Neural cell (in vitro differentiated cells): ENCODE measurements at regions not wholly inside any gene's neighbourhood (a gene's known extent, or its start where the extent isn't known, plus 50 kb on each side); places are given as distances from the start of the nearest gene placed in this dataset.

Experiments used
- H2AFZ ChIP-seq: fragments of 200-600, 300-800 bp; sonication (generic), shearing (Covaris generic); 2 replicates; pipeline ENCODE4 v1.6.0; 2014; ENCODE audit warnings: low read depth, mild to moderate bottlenecking, antibody characterized with exemption, low read length, moderate library complexity
- H3F3A ChIP-seq: fragments of 200-600 bp; shearing (Covaris generic); 2 replicates; pipeline ENCODE4 v1.6.1; 2016; ENCODE audit warnings: mild to moderate bottlenecking, moderate library complexity, mixed read lengths, antibody characterized with exemption, low read length; ENCODE audit not compliant: insufficient read depth, poor library complexity, severe bottlenecking
- H3K27ac ChIP-seq: fragments of 200-600, 300-800 bp; sonication (generic), shearing (Covaris generic); 2 replicates; pipeline ENCODE4 v1.5.1; 2014; ENCODE audit warnings: mild to moderate bottlenecking, low read length, moderate library complexity
- H3K27me3 ChIP-seq: fragments of 300-800, 200-600 bp; sonication (generic), shearing (Covaris generic); 2 replicates; pipeline ENCODE4 v1.6.0; 2014; ENCODE audit warnings: mild to moderate bottlenecking, low read depth, low read length, moderate library complexity; ENCODE audit not compliant: insufficient read depth
- H3K36me3 ChIP-seq: fragments of 300-800, 200-600 bp; sonication (generic), shearing (Covaris generic); 2 replicates; pipeline ENCODE4 v1.5.1; 2014; ENCODE audit warnings: mild to moderate bottlenecking, antibody characterized with exemption, low read length, moderate library complexity; ENCODE audit not compliant: insufficient read depth
- H3K4me2 ChIP-seq: fragments of 300-800, 200-600 bp; sonication (generic), shearing (Covaris generic); 2 replicates; pipeline ENCODE4 v1.6.0; 2014; ENCODE audit warnings: mild to moderate bottlenecking, low read length
- H3K4me3 ChIP-seq: fragments of 300-800, 200-600 bp; sonication (generic), shearing (Covaris generic); 2 replicates; pipeline ENCODE4 v1.5.1; 2014; ENCODE audit warnings: mild to moderate bottlenecking, low read length, moderate library complexity
- H3K79me2 ChIP-seq: fragments of 200-600 bp; shearing (Covaris generic); replicated peaks from 2 replicates; pipeline ENCODE4 v1.6.0; 2014; ENCODE audit warnings: mild to moderate bottlenecking, low read length, moderate library complexity; ENCODE audit not compliant: insufficient read depth
- H3K9ac ChIP-seq: fragments of 300-800, 200-600 bp; sonication (generic), shearing (Covaris generic); 2 replicates; pipeline ENCODE4 v1.6.1; 2016; ENCODE audit warnings: mild to moderate bottlenecking, low read length, mixed read lengths
- H3K9me2 ChIP-seq: fragments of 200-600 bp; shearing (Covaris generic); 2 replicates; pipeline ENCODE4 v1.6.1; 2016; ENCODE audit warnings: mild to moderate bottlenecking, low read length, mixed read lengths; ENCODE audit not compliant: insufficient read depth
- H3K9me3 ChIP-seq: fragments of 200-600, 300-800 bp; sonication (generic), shearing (Covaris generic); 2 replicates; pipeline ENCODE4 v1.6.1; 2016; ENCODE audit warnings: mild to moderate bottlenecking, mixed run types, low read length, moderate library complexity, mixed read lengths
- H4K20me1 ChIP-seq: fragments of 200-600 bp; shearing (Covaris generic); 2 replicates; pipeline ENCODE4 v1.6.1; 2016; ENCODE audit warnings: mild to moderate bottlenecking, mixed run types; ENCODE audit not compliant: insufficient read depth
- EP300 ChIP-seq: fragments of 450-650 bp; conservative IDR thresholded peaks from 2 replicates; pipeline ENCODE4 v1.6.1; 2014; ENCODE audit warnings: antibody characterized with exemption, mild to moderate bottlenecking, moderate library complexity; ENCODE audit not compliant: poor library complexity, severe bottlenecking
- EZH2 ChIP-seq: fragments of 200-600, 300-800 bp; shearing (Covaris generic), sonication (generic); IDR thresholded peaks from 2 replicates; pipeline ENCODE4 v1.6.1; 2014; ENCODE audit warnings: antibody characterized with exemption, low read length, borderline replicate concordance, mild to moderate bottlenecking; ENCODE audit not compliant: insufficient read depth, poor library complexity, severe bottlenecking
- MXI1 ChIP-seq: fragments of 450-650 bp; conservative IDR thresholded peaks from 2 replicates; pipeline ENCODE4 v1.6.1; 2014; ENCODE audit warnings: antibody characterized with exemption, mild to moderate bottlenecking; ENCODE audit not compliant: poor library complexity, severe bottlenecking
- POLR2AphosphoS5 ChIP-seq: IDR thresholded peaks from 2 replicates; pipeline ENCODE4 v1.6.1; 2012
- RAD21 ChIP-seq: fragments of 450-650 bp; conservative IDR thresholded peaks from 2 replicates; pipeline ENCODE4 v1.6.1; 2014; ENCODE audit warnings: antibody characterized with exemption, mild to moderate bottlenecking, moderate library complexity
- SMC3 ChIP-seq: fragments of 450-650 bp; conservative IDR thresholded peaks from 2 replicates; pipeline ENCODE4 v1.6.1; 2014; ENCODE audit warnings: antibody characterized with exemption, mild to moderate bottlenecking, moderate library complexity; ENCODE audit not compliant: poor library complexity
- TAF1 ChIP-seq: IDR thresholded peaks from 2 replicates; pipeline ENCODE4 v1.6.1; 2012; ENCODE audit warnings: low read depth
- TF ChIP-seq, protein P1 (sequence below): IDR thresholded peaks from 2 replicates; pipeline ENCODE4 v1.6.1; 2012; ENCODE audit warnings: borderline replicate concordance
- TF ChIP-seq, protein P2 (sequence below): fragments of 450-650 bp; IDR thresholded peaks from 2 replicates; pipeline ENCODE4 v1.5.1; 2014; ENCODE audit warnings: antibody characterized with exemption, mild to moderate bottlenecking, moderate library complexity; ENCODE audit not compliant: poor library complexity, severe bottlenecking

DNA sequence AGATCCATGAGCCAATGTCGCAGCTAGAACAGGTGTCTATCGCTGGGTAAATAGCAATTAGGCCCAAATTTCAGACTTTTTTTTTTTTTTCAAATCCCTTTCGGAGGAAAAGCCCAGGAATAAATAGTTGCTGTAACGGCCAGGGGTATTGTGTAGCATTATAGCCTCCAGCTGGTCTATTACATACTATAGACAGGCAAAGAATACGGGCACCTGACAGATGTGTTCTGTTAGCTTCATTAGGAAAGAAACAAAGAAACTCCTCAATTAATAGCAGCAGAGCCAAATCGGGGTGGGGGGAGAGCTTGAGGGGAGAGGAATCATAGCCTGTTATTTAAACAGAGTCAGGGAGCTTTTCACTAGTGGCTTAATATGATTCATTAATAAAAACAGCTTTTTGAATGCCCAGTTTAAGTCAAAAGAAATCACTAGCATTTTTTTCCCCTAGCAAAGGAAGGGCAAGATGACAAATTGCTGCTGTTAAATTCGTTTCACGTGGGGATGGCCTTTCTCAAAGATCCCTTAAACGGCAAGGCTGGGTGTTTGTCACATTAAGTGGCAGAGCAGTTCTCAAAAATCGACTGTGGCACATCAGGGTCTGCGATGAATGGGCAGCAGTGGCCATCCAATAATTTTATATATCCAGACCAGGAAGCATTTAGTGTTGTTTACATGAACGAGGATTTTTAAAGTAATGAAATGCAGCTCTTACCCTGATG, 139.4 kb downstream of the ID4 start:
- H3K27ac ChIP-seq: peak overlapping the region; percentile 17
- H3K4me2 ChIP-seq: peak overlapping the region; percentile 44
- TF ChIP-seq MXI1 (no peak), SMC3 (no peak), EZH2 (no peak), RAD21 (no peak), TAF1 (no peak), EP300 (no peak), POLR2AphosphoS5 (no peak)
- TF ChIP-seq, protein P1, sequence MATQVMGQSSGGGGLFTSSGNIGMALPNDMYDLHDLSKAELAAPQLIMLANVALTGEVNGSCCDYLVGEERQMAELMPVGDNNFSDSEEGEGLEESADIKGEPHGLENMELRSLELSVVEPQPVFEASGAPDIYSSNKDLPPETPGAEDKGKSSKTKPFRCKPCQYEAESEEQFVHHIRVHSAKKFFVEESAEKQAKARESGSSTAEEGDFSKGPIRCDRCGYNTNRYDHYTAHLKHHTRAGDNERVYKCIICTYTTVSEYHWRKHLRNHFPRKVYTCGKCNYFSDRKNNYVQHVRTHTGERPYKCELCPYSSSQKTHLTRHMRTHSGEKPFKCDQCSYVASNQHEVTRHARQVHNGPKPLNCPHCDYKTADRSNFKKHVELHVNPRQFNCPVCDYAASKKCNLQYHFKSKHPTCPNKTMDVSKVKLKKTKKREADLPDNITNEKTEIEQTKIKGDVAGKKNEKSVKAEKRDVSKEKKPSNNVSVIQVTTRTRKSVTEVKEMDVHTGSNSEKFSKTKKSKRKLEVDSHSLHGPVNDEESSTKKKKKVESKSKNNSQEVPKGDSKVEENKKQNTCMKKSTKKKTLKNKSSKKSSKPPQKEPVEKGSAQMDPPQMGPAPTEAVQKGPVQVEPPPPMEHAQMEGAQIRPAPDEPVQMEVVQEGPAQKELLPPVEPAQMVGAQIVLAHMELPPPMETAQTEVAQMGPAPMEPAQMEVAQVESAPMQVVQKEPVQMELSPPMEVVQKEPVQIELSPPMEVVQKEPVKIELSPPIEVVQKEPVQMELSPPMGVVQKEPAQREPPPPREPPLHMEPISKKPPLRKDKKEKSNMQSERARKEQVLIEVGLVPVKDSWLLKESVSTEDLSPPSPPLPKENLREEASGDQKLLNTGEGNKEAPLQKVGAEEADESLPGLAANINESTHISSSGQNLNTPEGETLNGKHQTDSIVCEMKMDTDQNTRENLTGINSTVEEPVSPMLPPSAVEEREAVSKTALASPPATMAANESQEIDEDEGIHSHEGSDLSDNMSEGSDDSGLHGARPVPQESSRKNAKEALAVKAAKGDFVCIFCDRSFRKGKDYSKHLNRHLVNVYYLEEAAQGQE: no peak
- TF ChIP-seq, protein P2, sequence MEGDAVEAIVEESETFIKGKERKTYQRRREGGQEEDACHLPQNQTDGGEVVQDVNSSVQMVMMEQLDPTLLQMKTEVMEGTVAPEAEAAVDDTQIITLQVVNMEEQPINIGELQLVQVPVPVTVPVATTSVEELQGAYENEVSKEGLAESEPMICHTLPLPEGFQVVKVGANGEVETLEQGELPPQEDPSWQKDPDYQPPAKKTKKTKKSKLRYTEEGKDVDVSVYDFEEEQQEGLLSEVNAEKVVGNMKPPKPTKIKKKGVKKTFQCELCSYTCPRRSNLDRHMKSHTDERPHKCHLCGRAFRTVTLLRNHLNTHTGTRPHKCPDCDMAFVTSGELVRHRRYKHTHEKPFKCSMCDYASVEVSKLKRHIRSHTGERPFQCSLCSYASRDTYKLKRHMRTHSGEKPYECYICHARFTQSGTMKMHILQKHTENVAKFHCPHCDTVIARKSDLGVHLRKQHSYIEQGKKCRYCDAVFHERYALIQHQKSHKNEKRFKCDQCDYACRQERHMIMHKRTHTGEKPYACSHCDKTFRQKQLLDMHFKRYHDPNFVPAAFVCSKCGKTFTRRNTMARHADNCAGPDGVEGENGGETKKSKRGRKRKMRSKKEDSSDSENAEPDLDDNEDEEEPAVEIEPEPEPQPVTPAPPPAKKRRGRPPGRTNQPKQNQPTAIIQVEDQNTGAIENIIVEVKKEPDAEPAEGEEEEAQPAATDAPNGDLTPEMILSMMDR: no peak
- H3K9ac ChIP-seq: peak overlapping the region; percentile 22
- H3K36me3 ChIP-seq: no peaks in the 10 kb centered on the region
- no peaks in the 10 kb centered on the region for H4K20me1 ChIP-seq
- no peaks in the 10 kb centered on the region for H3K9me2 ChIP-seq
- H3K79me2 ChIP-seq: no peaks in the 10 kb centered on the region
- H3K9me3 ChIP-seq: no peaks in the 10 kb centered on the region
- H3F3A ChIP-seq: peaks cover 10% of the 10 kb centered on the region
- H2AFZ ChIP-seq: no peak overlapping the region
- no peak overlapping the region for H3K4me3 ChIP-seq
- no peaks in the 10 kb centered on the region for H3K27me3 ChIP-seq

DNA sequence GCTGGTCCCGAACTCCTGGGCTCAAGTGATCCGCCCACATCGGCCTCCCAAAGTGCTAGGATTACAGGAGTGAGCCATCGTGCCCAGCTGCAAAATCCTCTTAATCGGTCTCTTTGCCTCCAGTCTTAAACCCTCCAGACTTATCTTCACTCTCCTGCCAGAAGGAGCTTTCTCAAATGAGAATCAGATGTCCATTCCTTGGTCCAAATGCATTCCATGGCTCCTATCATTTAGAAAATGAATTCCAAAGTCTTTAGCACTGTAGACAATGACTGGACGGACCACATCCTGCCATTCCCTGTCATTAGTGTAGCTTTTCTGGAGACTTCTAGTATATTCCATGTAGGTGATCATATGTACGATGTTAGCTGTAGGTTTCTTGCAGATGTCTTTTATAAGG, 141.9 kb downstream of the ID4 start:
- no peak overlapping the region for H3K9ac ChIP-seq
- H3K9me3 ChIP-seq: no peaks in the 10 kb centered on the region
- H3K4me2 ChIP-seq: no peak overlapping the region
- no peaks in the 10 kb centered on the region for H3K79me2 ChIP-seq
- no peak overlapping the region for H2AFZ ChIP-seq
- H3K9me2 ChIP-seq: no peaks in the 10 kb centered on the region
- TF ChIP-seq MXI1: no peak
- no peak for TF ChIP-seq TAF1
- no peak for TF ChIP-seq POLR2AphosphoS5
- H3K4me3 ChIP-seq: no peak overlapping the region
- no peaks in the 10 kb centered on the region for H3K27me3 ChIP-seq
- no peaks in the 10 kb centered on the region for H4K20me1 ChIP-seq
- H3K36me3 ChIP-seq: no peaks in the 10 kb centered on the region
- H3F3A ChIP-seq: peaks cover 10% of the 10 kb centered on the region
- no peak overlapping the region for H3K27ac ChIP-seq
